Mesenchymal stem cell (in vitro differentiated cells and primary cell): ENCODE measurements at regions not wholly inside any gene's neighbourhood (a gene's known extent, or its start where the extent isn't known, plus 50 kb on each side); places are given as distances from the start of the nearest gene placed in this dataset.
"Not testable (repeated sequence)": the region's sequence is repeated elsewhere in the genome, so short reads cannot be mapped to it uniquely, and the experiment has no call there.

Source experiments
- DNase-seq: peaks from one replicate; pipeline ENCODE4 v3.0.0-alpha.2; 2013
- H2AFZ ChIP-seq: one replicate; pipeline ENCODE4 v1.6.1; 2013; ENCODE audit warnings: low read depth, mild to moderate bottlenecking, control low read depth, inconsistent platforms, low read length, moderate library complexity
- H2AK5ac ChIP-seq: 2 replicates; pipeline ENCODE4 v1.6.1; 2013; ENCODE audit warnings: low read length, moderate library complexity, mild to moderate bottlenecking, inconsistent platforms; ENCODE audit not compliant: severe bottlenecking
- H2BK120ac ChIP-seq: one replicate; pipeline ENCODE4 v1.6.1; 2013; ENCODE audit warnings: low read depth, mild to moderate bottlenecking, inconsistent platforms, low read length, moderate library complexity
- H2BK12ac ChIP-seq, 2 experiments: one replicate each; pipeline ENCODE4 v1.6.1; 2013; ENCODE audit warnings: inconsistent platforms in 2 of 2, low read length in 2 of 2, mild to moderate bottlenecking in 2 of 2, moderate library complexity in 2 of 2, control low read depth in 1 of 2
- H2BK15ac ChIP-seq: one replicate; pipeline ENCODE4 v1.6.1; 2013; ENCODE audit warnings: mild to moderate bottlenecking, low read depth, inconsistent platforms; ENCODE audit not compliant: poor library complexity, severe bottlenecking
- H2BK5ac ChIP-seq: 2 replicates; pipeline ENCODE4 v1.6.1; 2013; ENCODE audit warnings: low read depth, mild to moderate bottlenecking, low read length, control low read depth, inconsistent platforms; ENCODE audit not compliant: poor library complexity, severe bottlenecking
- H3K14ac ChIP-seq, 2 experiments: one replicate each; pipeline ENCODE4 v1.6.1; 2013; ENCODE audit warnings: inconsistent platforms in 2 of 2, low read length in 2 of 2, control low read depth in 1 of 2, mild to moderate bottlenecking in 1 of 2, moderate library complexity in 1 of 2
- H3K18ac ChIP-seq, 2 experiments: one replicate each; pipeline ENCODE4 v1.6.1; 2013; ENCODE audit warnings: inconsistent platforms in 2 of 2, low read length in 2 of 2, control low read depth in 1 of 2, low read depth in 1 of 2, mild to moderate bottlenecking in 1 of 2
- H3K23ac ChIP-seq, 2 experiments: one replicate each; pipeline ENCODE4 v1.6.1; 2013; ENCODE audit warnings: inconsistent platforms in 2 of 2, low read length in 2 of 2, mild to moderate bottlenecking in 2 of 2, moderate library complexity in 2 of 2, control low read depth in 1 of 2
- H3K27ac ChIP-seq: 2 replicates; pipeline ENCODE4 v1.5.1; 2013; ENCODE audit warnings: mild to moderate bottlenecking, moderate library complexity, low read length, control low read depth, inconsistent platforms; ENCODE audit not compliant: poor library complexity, severe bottlenecking
- H3K27me3 ChIP-seq, 2 experiments: 2 replicates each; pipeline versions ENCODE4 v1.6.1 to v1.7.0; 2013; ENCODE audit warnings: low read length in 2 of 2, mild to moderate bottlenecking in 2 of 2, moderate library complexity in 2 of 2, control low read depth in 1 of 2, inconsistent platforms in 1 of 2; ENCODE audit not compliant: control insufficient read depth in 1 of 2, insufficient read depth in 1 of 2
- H3K36me3 ChIP-seq, 2 experiments: 2 replicates each; pipeline versions ENCODE4 v1.6.1 to v1.7.0; 2013; ENCODE audit warnings: low read length in 2 of 2, control low read depth in 1 of 2, inconsistent platforms in 1 of 2, low read depth in 1 of 2, mild to moderate bottlenecking in 1 of 2; ENCODE audit not compliant: insufficient read depth in 2 of 2, control insufficient read depth in 1 of 2
- H3K4ac ChIP-seq, 2 experiments: one replicate each; pipeline ENCODE4 v1.6.1; 2013; ENCODE audit warnings: inconsistent platforms in 2 of 2, low read length in 2 of 2, mild to moderate bottlenecking in 2 of 2, moderate library complexity in 2 of 2, control low read depth in 1 of 2, low read depth in 1 of 2
- H3K4me1 ChIP-seq: 2 replicates; pipeline ENCODE4 v1.6.1; 2013; ENCODE audit warnings: low read depth, low read length, control low read depth; ENCODE audit not compliant: control insufficient read depth, insufficient read depth
- H3K4me2 ChIP-seq: 2 replicates; pipeline ENCODE4 v1.6.1; 2013; ENCODE audit warnings: low read length, mild to moderate bottlenecking, inconsistent platforms; ENCODE audit not compliant: poor library complexity, severe bottlenecking
- H3K4me3 ChIP-seq, 2 experiments: 2 replicates each; pipeline versions ENCODE4 v1.5.1 to v1.7.0; 2013; ENCODE audit warnings: low read length in 2 of 2, mild to moderate bottlenecking in 2 of 2, control low read depth in 1 of 2, low read depth in 1 of 2; ENCODE audit not compliant: insufficient read depth in 1 of 2
- H3K79me1 ChIP-seq: replicated peaks from 2 replicates; pipeline ENCODE4 v1.6.1; 2013; ENCODE audit warnings: mild to moderate bottlenecking, control low read depth, low read length, inconsistent platforms; ENCODE audit not compliant: poor library complexity, severe bottlenecking
- H3K9ac ChIP-seq: 2 replicates; pipeline ENCODE4 v1.7.0; 2013; ENCODE audit warnings: mild to moderate bottlenecking, low read length, moderate library complexity
- H3K9me3 ChIP-seq: 2 replicates; pipeline ENCODE4 v1.7.0; 2013; ENCODE audit warnings: mild to moderate bottlenecking, low read length; ENCODE audit not compliant: control insufficient read depth
- H4K8ac ChIP-seq: one replicate; pipeline ENCODE4 v1.6.1; 2013; ENCODE audit warnings: inconsistent platforms, mild to moderate bottlenecking, low read length, moderate library complexity
- H4K91ac ChIP-seq: one replicate; pipeline ENCODE4 v1.6.1; 2013; ENCODE audit warnings: mild to moderate bottlenecking, low read length, inconsistent platforms
- WGBS: methylation state at CpG from one replicate; pipeline ENCODE4 v1.1.7; 2013; ENCODE audit warnings: mixed read lengths; 5-methylcytosine and 5-hydroxymethylcytosine counted together

DNA sequence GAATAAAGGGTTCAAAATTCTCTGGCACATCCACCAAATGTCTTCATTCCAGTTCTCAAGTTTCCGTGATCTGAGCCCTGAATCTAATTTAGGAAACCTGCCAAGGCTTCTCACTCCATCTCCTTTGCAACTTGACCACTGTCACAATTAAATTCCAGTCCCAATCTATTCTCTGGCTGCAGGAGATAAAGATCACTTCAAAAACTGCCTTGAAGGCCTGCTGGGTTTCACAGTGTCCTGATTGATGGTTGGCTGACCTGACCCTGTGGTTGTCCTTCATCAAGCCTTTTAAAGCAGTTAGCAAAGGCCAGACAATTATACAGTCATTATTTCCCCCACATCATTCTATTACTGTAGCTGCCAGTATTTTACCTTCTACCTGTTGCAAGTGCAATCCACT lies 60.3 kb upstream of the DNAJC10 start:
- Histone ChIP-seq H3K79me1 (no peaks in the 10 kb centered on the region), H4K91ac (no peak overlapping the region), H3K9me3 (no peaks in the 10 kb centered on the region), H3K36me3 (no peaks in the 10 kb centered on the region), H3K14ac (no peak overlapping the region), H2BK120ac (no peak overlapping the region), H3K4ac (no peak overlapping the region), H3K9ac (no peak overlapping the region), H3K4me3 (no peak overlapping the region), H3K18ac (no peak overlapping the region), H2BK5ac (no peak overlapping the region), H2BK12ac (no peak overlapping the region), H4K8ac (no peak overlapping the region), H3K4me1 (no peaks in the 10 kb centered on the region), H3K27me3 (no peaks in the 10 kb centered on the region), H2BK15ac (no peak overlapping the region), H3K4me2 (no peak overlapping the region), H2AK5ac (no peak overlapping the region), H2AFZ (no peak overlapping the region), H3K27ac (no peak overlapping the region), H3K23ac (no peak overlapping the region)
- WGBS, result 68% methylated on average over 1 of the region's 1 CpG
- no peak for DNase-seq

DNA sequence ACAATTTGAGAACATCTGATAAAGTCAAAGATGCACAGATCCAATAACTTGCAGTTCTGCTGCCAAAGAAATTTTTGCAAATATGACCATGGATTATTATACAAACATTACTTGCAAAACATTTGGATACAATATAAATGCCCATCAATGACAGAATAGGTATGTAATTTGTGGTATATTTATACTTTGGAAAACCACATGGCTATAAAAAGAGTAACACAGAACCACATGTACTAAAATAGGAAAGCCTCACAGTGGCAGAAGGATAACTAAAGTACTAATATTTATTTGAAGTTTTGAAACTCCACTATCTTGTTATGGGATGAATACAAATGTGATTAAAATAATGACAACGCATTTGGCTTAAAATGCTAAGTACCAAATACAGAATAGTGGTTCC lies 51.8 kb upstream of the DNAJC10 start:
- H3K4ac ChIP-seq, result no peak overlapping the region
- no peak overlapping the region for H3K4me3 ChIP-seq
- no peak overlapping the region for H2BK5ac ChIP-seq
- WGBS, result 100% methylated on average over 1 of the region's 1 CpG
- no peak overlapping the region for H3K18ac ChIP-seq
- H2AK5ac ChIP-seq, result no peak overlapping the region
- no peak overlapping the region for H4K91ac ChIP-seq
- no peak for DNase-seq
- no peaks in the 10 kb centered on the region for H3K79me1 ChIP-seq
- no peaks in the 10 kb centered on the region for H3K9me3 ChIP-seq
- H3K27me3 ChIP-seq, result no peaks in the 10 kb centered on the region
- no peak overlapping the region for H3K4me2 ChIP-seq
- H3K27ac ChIP-seq, result no peak overlapping the region
- no peak overlapping the region for H3K9ac ChIP-seq
- no peak overlapping the region for H2BK120ac ChIP-seq
- H2BK15ac ChIP-seq, result no peak overlapping the region
- H2AFZ ChIP-seq, result no peak overlapping the region
- no peak overlapping the region for H3K14ac ChIP-seq
- no peaks in the 10 kb centered on the region for H3K36me3 ChIP-seq
- H2BK12ac ChIP-seq, result no peak overlapping the region
- no peak overlapping the region for H3K23ac ChIP-seq
- H3K4me1 ChIP-seq, result peaks cover 4% of the 10 kb centered on the region
- H4K8ac ChIP-seq, result no peak overlapping the region

DNA sequence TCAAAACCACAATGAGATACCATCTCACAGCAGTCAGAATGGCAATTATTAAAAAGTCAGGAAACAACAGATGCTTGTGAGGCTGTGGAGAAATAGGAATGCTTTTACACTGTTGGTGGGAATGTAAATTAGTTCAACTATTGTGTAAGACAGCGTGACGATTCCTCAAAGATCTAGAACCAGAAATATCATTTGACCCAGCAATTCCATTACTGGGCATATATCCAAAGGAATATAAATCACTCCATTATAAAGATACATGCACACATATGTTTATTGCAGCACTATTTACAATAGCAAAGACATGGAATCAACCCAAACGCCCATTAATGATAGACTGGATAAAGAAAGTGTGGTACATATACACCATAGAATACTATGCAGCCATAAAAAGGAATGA lies 50.6 kb upstream of the DNAJC10 start:
- not testable (repeated sequence) for H3K18ac ChIP-seq, H3K79me1 ChIP-seq, DNase-seq, H3K14ac ChIP-seq, H2AFZ ChIP-seq, H2AK5ac ChIP-seq, H2BK5ac ChIP-seq, H4K91ac ChIP-seq, H2BK15ac ChIP-seq, H4K8ac ChIP-seq, H3K9ac ChIP-seq, H3K4me1 ChIP-seq, H3K4me2 ChIP-seq, H2BK120ac ChIP-seq, H3K36me3 ChIP-seq, H3K27ac ChIP-seq, H3K23ac ChIP-seq, H3K4me3 ChIP-seq, H3K4ac ChIP-seq, H3K27me3 ChIP-seq, H2BK12ac ChIP-seq, H3K9me3 ChIP-seq
- no CpG with 5 or more reads among the region's 3 CpGs for WGBS
